ENCODE measurements at regions not wholly inside any gene's neighbourhood (a gene's known extent, or its start where the extent isn't known, plus 50 kb on each side); places are given as distances from the start of the nearest gene placed in this dataset.

DNA sequence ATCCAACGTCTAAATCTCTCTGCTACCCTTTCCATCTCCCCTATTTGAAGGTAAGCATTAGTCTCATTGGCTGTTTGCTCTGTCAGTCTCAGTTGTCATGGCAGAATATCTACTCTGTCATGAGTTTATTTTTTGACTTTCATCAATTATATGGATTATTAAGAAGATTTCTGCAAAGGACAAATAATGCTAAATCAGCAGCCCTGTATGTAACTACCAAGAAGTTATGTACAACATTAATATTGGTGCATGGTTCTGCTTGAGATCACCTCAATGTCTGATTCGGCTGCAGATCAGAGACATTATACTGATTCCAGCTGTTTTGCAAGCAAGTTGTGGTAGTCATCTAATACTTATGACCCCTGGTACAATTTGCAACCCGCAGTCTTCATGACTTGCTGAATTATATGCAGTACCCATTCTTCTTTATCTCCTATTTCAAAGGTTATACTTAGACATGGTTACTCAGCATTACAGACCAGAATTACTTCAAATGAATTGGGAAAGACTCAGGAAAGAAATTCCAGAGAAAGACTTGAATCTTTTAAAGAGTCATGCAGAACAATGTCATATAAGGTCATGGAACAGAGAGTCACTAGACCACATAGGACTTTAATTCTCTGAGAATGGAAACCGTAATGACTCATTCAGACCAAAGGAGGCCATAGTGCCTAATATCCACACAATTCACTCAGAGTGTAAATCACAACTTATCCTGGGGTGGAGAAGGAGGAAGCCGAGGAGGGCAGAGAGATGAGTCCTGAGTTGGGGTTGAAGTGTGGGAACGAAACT is 201.4 kb downstream of the IBTK start:
- no peak for TF ChIP-seq TEAD4 (CRISPR knock-in tag; IDR thresholded peaks at IDR 0.05)
- TF ChIP-seq, protein P1, sequence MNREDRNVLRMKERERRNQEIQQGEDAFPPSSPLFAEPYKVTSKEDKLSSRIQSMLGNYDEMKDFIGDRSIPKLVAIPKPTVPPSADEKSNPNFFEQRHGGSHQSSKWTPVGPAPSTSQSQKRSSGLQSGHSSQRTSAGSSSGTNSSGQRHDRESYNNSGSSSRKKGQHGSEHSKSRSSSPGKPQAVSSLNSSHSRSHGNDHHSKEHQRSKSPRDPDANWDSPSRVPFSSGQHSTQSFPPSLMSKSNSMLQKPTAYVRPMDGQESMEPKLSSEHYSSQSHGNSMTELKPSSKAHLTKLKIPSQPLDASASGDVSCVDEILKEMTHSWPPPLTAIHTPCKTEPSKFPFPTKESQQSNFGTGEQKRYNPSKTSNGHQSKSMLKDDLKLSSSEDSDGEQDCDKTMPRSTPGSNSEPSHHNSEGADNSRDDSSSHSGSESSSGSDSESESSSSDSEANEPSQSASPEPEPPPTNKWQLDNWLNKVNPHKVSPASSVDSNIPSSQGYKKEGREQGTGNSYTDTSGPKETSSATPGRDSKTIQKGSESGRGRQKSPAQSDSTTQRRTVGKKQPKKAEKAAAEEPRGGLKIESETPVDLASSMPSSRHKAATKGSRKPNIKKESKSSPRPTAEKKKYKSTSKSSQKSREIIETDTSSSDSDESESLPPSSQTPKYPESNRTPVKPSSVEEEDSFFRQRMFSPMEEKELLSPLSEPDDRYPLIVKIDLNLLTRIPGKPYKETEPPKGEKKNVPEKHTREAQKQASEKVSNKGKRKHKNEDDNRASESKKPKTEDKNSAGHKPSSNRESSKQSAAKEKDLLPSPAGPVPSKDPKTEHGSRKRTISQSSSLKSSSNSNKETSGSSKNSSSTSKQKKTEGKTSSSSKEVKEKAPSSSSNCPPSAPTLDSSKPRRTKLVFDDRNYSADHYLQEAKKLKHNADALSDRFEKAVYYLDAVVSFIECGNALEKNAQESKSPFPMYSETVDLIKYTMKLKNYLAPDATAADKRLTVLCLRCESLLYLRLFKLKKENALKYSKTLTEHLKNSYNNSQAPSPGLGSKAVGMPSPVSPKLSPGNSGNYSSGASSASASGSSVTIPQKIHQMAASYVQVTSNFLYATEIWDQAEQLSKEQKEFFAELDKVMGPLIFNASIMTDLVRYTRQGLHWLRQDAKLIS (CRISPR knock-in tag; IDR thresholded peaks at IDR 0.05; ENCODE audit: borderline replicate concordance): no peak
- TF ChIP-seq, protein P2, sequence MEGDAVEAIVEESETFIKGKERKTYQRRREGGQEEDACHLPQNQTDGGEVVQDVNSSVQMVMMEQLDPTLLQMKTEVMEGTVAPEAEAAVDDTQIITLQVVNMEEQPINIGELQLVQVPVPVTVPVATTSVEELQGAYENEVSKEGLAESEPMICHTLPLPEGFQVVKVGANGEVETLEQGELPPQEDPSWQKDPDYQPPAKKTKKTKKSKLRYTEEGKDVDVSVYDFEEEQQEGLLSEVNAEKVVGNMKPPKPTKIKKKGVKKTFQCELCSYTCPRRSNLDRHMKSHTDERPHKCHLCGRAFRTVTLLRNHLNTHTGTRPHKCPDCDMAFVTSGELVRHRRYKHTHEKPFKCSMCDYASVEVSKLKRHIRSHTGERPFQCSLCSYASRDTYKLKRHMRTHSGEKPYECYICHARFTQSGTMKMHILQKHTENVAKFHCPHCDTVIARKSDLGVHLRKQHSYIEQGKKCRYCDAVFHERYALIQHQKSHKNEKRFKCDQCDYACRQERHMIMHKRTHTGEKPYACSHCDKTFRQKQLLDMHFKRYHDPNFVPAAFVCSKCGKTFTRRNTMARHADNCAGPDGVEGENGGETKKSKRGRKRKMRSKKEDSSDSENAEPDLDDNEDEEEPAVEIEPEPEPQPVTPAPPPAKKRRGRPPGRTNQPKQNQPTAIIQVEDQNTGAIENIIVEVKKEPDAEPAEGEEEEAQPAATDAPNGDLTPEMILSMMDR (IDR thresholded peaks at IDR 0.05): no peak
- TF ChIP-seq, protein P3, sequence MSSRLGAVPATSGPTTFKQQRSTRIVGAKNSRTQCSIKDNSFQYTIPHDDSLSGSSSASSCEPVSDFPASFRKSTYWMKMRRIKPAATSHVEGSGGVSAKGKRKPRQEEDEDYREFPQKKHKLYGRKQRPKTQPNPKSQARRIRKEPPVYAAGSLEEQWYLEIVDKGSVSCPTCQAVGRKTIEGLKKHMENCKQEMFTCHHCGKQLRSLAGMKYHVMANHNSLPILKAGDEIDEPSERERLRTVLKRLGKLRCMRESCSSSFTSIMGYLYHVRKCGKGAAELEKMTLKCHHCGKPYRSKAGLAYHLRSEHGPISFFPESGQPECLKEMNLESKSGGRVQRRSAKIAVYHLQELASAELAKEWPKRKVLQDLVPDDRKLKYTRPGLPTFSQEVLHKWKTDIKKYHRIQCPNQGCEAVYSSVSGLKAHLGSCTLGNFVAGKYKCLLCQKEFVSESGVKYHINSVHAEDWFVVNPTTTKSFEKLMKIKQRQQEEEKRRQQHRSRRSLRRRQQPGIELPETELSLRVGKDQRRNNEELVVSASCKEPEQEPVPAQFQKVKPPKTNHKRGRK (CRISPR knock-in tag; IDR thresholded peaks at IDR 0.05; ENCODE audit: borderline replicate concordance): no peak
- TF ChIP-seq CBFB (CRISPR knock-in tag; IDR thresholded peaks at IDR 0.05; ENCODE audit: low read depth): no peak
- no peak for TF ChIP-seq ZNF121 (CRISPR knock-in tag; IDR thresholded peaks at IDR 0.05)
- no peak for TF ChIP-seq NR3C1 (CRISPR knock-in tag; conservative IDR thresholded peaks at IDR 0.05; ENCODE audit: low read depth)
- no peak for TF ChIP-seq ZNF423 (CRISPR knock-in tag; IDR thresholded peaks at IDR 0.05)
- TF ChIP-seq, protein P4, sequence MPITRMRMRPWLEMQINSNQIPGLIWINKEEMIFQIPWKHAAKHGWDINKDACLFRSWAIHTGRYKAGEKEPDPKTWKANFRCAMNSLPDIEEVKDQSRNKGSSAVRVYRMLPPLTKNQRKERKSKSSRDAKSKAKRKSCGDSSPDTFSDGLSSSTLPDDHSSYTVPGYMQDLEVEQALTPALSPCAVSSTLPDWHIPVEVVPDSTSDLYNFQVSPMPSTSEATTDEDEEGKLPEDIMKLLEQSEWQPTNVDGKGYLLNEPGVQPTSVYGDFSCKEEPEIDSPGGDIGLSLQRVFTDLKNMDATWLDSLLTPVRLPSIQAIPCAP (CRISPR knock-in tag; IDR thresholded peaks at IDR 0.05): no peak
- TF ChIP-seq RORB (CRISPR knock-in tag; IDR thresholded peaks at IDR 0.05): no peak
- TF ChIP-seq, protein P5, sequence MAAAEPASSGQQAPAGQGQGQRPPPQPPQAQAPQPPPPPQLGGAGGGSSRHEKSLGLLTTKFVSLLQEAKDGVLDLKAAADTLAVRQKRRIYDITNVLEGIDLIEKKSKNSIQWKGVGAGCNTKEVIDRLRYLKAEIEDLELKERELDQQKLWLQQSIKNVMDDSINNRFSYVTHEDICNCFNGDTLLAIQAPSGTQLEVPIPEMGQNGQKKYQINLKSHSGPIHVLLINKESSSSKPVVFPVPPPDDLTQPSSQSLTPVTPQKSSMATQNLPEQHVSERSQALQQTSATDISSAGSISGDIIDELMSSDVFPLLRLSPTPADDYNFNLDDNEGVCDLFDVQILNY (CRISPR knock-in tag; IDR thresholded peaks at IDR 0.05): no peak
- TF ChIP-seq ATF1 (CRISPR knock-in tag; IDR thresholded peaks at IDR 0.05): no peak
- TF ChIP-seq ZNF317 (CRISPR knock-in tag; IDR thresholded peaks at IDR 0.05; ENCODE audit: borderline replicate concordance, low read depth): no peak
- no peak for TF ChIP-seq ZNF263 (CRISPR knock-in tag; IDR thresholded peaks at IDR 0.05; ENCODE audit: low read depth)

Measured in WTC11 (cell line).